GM10248 (cell line): ENCODE measurements at regions not wholly inside any gene's neighbourhood (a gene's known extent, or its start where the extent isn't known, plus 50 kb on each side); places are given as distances from the start of the nearest gene placed in this dataset.

Source experiments
- CTCF ChIA-PET: fragments of 300-600 bp; sonication (Branson Sonifier 250); formaldehyde crosslinking; extraction: SDS; loops from one replicate; lab custom pipeline; 2021; ENCODE audit warnings: antibody characterized with exemption; lab: Yijun Ruan, JAX
- POLR2A ChIA-PET: fragments of 350-650 bp; sonication (Branson Sonifier 250); formaldehyde crosslinking; extraction: SDS; loops from one replicate; lab custom pipeline; 2020; ENCODE audit warnings: antibody characterized with exemption; lab: Yijun Ruan, JAX
- DNase-seq: peaks from one replicate; pipeline ENCODE4 v3.0.0; 2012; ENCODE audit errors: extremely low spot score
- CTCF ChIP-seq: IDR thresholded peaks from 2 replicates; pipeline ENCODE4 v1.5.1; 2012; ENCODE audit warnings: mild to moderate bottlenecking, low read depth; ENCODE audit errors: extremely low read depth, missing control alignments, control extremely low read depth

GRCh38 chr11:70531281-70532065 lies 133.1 kb downstream of the CTTN start:
- POLR2A ChIA-PET: no interaction called here
- CTCF ChIA-PET: no interaction called here
- no peak for TF ChIP-seq CTCF
- DNase-seq: no peak

- DNase-seq: no peak
- TF ChIP-seq CTCF: no peak
- ChIA-PET POLR2A (no interaction called here), CTCF (no interaction called here)
Measured at GRCh38 chr11:70532066-70532440, 133.7 kb downstream of the CTTN start.

- TF ChIP-seq CTCF: no peak
- ChIA-PET CTCF (no interaction called here), POLR2A (no interaction called here)
- no peak for DNase-seq
Measured at GRCh38 chr11:70532731-70533130, 134.4 kb downstream of the CTTN start.

GRCh38 chr11:70535191-70535971 lies 137.1 kb downstream of the CTTN start:
- DNase-seq: no peak
- ChIA-PET POLR2A (no interaction called here), CTCF (no interaction called here)
- TF ChIP-seq CTCF: no peak

- POLR2A ChIA-PET: no interaction called here
Measured at GRCh38 chr11:70536051-70536877, 137.9 kb downstream of the CTTN start.

More at GRCh38 chr11:70536051-70536877, 137.9 kb downstream of the CTTN start:
- TF ChIP-seq CTCF: no peak
- CTCF ChIA-PET: interaction anchor here (0.8 kb wide), 1 partner anchor 10 kb away, joined by 3 read pairs; no protein-coding TSS in a partner anchor
- DNase-seq: no peak
